SK-N-SH treated with all-trans-retinoic acid at 6 μM for 48 hours (cell line): ENCODE measurements at regions not wholly inside any gene's neighbourhood (a gene's known extent, or its start where the extent isn't known, plus 50 kb on each side); places are given as distances from the start of the nearest gene placed in this dataset.

Experiments used
- ATAC-seq: fragments of 200-7000 bp; cut with Tn5 transposase; 3 replicates; pipeline ENCODE4 v1.9.1; 2020; ENCODE audit warnings: mild to moderate bottlenecking, moderate library complexity
- ARNTL ChIP-seq: fragments of 450-650 bp; formaldehyde crosslinking; IDR thresholded peaks from 2 replicates; pipeline ENCODE4 v1.5.0; 2020; ENCODE audit warnings: low read depth, mild to moderate bottlenecking, moderate library complexity, borderline replicate concordance
- BACH2 ChIP-seq: fragments of 250-450 bp; sonication (Bioruptor Pico); IDR thresholded peaks from 2 replicates; pipeline ENCODE4 v1.9.0; 2021; ENCODE audit warnings: mild to moderate bottlenecking, borderline replicate concordance
- CSDC2 ChIP-seq: fragments of 250-450 bp; sonication (Bioruptor Pico); IDR thresholded peaks from 2 replicates; pipeline ENCODE4 v1.5.0; 2020; ENCODE audit warnings: mild to moderate bottlenecking, moderate library complexity
- ESRRG ChIP-seq: fragments of 250-450 bp; sonication (Bioruptor Pico); IDR thresholded peaks from 2 replicates; pipeline ENCODE4 v1.6.1; 2021; ENCODE audit warnings: mild to moderate bottlenecking
- GLIS3 ChIP-seq: fragments of 250-450 bp; sonication (Bioruptor Pico); IDR thresholded peaks from 2 replicates; pipeline ENCODE4 v1.5.0; 2020; ENCODE audit warnings: mild to moderate bottlenecking, moderate library complexity
- PPARA ChIP-seq: fragments of 250-450 bp; sonication (Bioruptor Pico); IDR thresholded peaks from 2 replicates; pipeline ENCODE4 v1.5.0; 2020; ENCODE audit warnings: mild to moderate bottlenecking, borderline replicate concordance
- SNAI2 ChIP-seq: fragments of 250-450 bp; sonication (Bioruptor Pico); IDR thresholded peaks from 2 replicates; pipeline ENCODE4 v1.5.0; 2020; ENCODE audit warnings: mild to moderate bottlenecking, moderate library complexity
- TCF4 ChIP-seq: fragments of 250-450 bp; sonication (Bioruptor Pico); IDR thresholded peaks from 2 replicates; pipeline ENCODE4 v1.8.0; 2021; ENCODE audit warnings: mild to moderate bottlenecking, moderate library complexity, borderline replicate concordance
- TOX ChIP-seq: fragments of 250-450 bp; sonication (Bioruptor Pico); IDR thresholded peaks from 2 replicates; pipeline ENCODE4 v1.8.0; 2021; ENCODE audit warnings: mild to moderate bottlenecking, moderate library complexity, borderline replicate concordance
- ZC3H10 ChIP-seq: fragments of 250-450 bp; sonication (Bioruptor Pico); IDR thresholded peaks from 2 replicates; pipeline ENCODE4 v1.5.1; 2021; ENCODE audit warnings: mild to moderate bottlenecking, moderate library complexity
- ZFP3 ChIP-seq: fragments of 250-450 bp; sonication (Bioruptor Pico); IDR thresholded peaks from 2 replicates; pipeline ENCODE4 v1.5.0; 2020; ENCODE audit warnings: mild to moderate bottlenecking, moderate library complexity
- ZNF565 ChIP-seq: fragments of 450-650 bp; formaldehyde crosslinking; conservative IDR thresholded peaks from 2 replicates; pipeline ENCODE4 v1.5.0; 2020; ENCODE audit warnings: low read depth, mild to moderate bottlenecking, moderate library complexity
- ZNF70 ChIP-seq: fragments of 450-650 bp; formaldehyde crosslinking; IDR thresholded peaks from 2 replicates; pipeline ENCODE4 v1.5.0; 2020; ENCODE audit warnings: mild to moderate bottlenecking, moderate library complexity
- TF ChIP-seq, protein P1 (sequence below): fragments of 250-450 bp; sonication (Bioruptor Pico); IDR thresholded peaks from 2 replicates; pipeline ENCODE4 v1.8.0; 2021; ENCODE audit warnings: low read depth, mild to moderate bottlenecking, moderate library complexity, borderline replicate concordance
- TF ChIP-seq, protein P2 (sequence below): fragments of 250-450 bp; sonication (Bioruptor Pico); IDR thresholded peaks from 2 replicates; pipeline ENCODE4 v1.5.1; 2020; ENCODE audit warnings: low read depth, mild to moderate bottlenecking, moderate library complexity
- TF ChIP-seq, protein P3 (sequence below): fragments of 250-450 bp; sonication (Bioruptor Pico); IDR thresholded peaks from 2 replicates; pipeline ENCODE4 v1.8.0; 2020; ENCODE audit warnings: mild to moderate bottlenecking, moderate library complexity, borderline replicate concordance
- TF ChIP-seq, protein P4 (sequence below): fragments of 250-450 bp; sonication (Bioruptor Pico); IDR thresholded peaks from 2 replicates; pipeline ENCODE4 v1.5.0; 2020; ENCODE audit warnings: mild to moderate bottlenecking, moderate library complexity
- TF ChIP-seq, protein P5 (sequence below): fragments of 250-450 bp; sonication (Bioruptor Pico); IDR thresholded peaks from 2 replicates; pipeline ENCODE4 v1.5.1; 2021; ENCODE audit warnings: mild to moderate bottlenecking, moderate library complexity

DNA sequence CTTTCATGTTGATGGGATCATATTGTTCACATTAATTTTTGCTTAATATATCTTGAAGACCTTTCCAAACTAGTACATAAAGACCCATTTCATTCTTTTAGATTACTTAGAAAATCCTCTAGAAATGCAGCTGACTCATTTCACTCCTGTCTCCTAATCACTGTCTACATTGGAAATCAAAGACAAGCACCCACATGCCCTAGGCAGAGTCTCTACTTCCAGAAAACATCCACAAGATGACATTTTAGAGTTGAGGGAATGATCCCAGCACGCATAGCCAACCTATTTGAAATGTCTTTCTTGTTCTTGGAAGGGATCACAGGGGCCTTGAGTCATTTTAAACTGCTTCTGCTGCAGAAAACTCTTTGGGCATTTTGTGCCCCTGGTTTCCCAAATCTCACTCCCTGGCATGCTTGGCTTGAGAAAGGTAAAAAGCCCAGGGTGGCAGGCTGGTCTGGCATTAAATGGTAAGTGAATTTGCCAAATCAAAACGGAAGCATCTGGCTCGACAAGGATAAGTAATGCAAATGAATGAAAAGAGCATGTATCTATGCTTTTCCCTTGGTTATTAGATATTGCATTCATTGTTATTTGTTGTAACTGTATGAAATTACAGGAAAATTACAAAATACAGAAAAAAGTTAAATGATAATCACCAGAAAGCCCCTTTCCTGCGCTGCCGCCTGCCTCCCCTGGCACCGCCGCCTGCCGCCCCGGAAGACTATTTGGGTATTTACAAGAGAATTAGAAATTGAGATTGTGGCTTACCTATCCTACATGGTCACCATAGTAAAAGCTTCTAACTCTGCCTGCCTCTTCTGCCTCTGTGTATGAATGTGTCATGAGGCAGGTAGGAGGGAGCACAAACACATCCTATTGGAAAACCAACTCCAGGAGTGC, 225.3 kb downstream of the PTEN start (continued):
- TF ChIP-seq TOX (CRISPR knock-in tag) (no peak), ZFP3 (CRISPR knock-in tag) (no peak), ZNF70 (CRISPR knock-in tag) (no peak), TCF4 (CRISPR knock-in tag) (no peak), CSDC2 (CRISPR knock-in tag) (no peak)

DNA sequence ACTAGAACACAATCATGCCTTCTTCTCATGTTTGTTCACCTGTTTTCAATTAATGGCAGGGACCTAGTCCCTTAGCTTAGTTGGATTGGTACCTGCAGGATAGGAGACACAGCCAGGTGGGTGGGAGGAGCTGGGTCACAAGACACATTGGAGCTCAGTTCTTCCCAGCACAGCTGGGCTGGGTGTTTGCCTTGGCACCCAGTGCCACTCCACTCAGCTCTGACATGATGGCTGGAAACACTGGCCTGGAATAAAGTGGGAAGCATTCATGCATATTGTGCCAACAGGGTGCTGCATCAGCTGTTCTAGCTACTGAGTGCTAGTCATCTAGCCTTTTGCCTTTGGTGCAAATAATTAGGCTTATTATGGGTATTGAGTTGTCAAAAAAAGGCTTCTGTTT, 226.1 kb downstream of the PTEN start:
- TF ChIP-seq, protein P1, sequence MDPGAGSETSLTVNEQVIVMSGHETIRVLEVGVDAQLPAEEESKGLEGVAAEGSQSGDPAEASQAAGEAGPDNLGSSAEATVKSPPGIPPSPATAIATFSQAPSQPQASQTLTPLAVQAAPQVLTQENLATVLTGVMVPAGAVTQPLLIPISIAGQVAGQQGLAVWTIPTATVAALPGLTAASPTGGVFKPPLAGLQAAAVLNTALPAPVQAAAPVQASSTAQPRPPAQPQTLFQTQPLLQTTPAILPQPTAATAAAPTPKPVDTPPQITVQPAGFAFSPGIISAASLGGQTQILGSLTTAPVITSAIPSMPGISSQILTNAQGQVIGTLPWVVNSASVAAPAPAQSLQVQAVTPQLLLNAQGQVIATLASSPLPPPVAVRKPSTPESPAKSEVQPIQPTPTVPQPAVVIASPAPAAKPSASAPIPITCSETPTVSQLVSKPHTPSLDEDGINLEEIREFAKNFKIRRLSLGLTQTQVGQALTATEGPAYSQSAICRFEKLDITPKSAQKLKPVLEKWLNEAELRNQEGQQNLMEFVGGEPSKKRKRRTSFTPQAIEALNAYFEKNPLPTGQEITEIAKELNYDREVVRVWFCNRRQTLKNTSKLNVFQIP (CRISPR knock-in tag): no peak
- ATAC-seq: no peak

DNA sequence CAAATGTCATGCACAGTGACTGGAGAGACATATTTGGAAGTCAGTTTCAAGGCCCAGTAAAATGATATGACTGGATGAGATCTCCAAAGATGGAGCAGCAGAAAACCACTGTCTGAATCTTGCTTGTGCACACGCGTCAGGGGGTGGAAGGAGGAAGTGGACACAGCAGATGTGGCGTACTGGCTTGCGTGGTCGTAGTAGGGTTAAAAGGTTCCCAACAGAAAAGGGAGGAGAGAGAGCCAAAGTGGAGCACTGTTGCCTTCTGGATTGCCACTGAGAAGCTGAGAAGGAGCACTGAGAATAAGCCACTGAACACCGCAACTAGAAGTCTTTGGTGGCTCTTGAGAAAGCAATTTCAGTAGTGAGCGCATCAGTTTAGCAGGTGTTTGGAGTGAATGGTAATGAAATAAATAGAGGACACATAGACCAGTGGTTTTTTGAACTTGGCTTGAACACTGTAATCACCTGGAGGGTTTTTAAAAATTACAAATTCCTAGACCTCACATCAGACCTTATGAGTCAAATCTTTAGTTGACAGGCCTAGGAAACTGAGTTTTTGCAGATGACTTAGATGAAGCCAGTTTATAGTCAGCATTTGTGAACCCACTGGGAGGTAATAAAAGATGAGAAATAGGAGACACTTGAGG, 227.3 kb downstream of the PTEN start:
- no peak for ATAC-seq
- TF ChIP-seq ZFP3 (CRISPR knock-in tag) (no peak), SNAI2 (no peak), GLIS3 (CRISPR knock-in tag) (no peak), ARNTL (CRISPR knock-in tag) (no peak), ZNF565 (CRISPR knock-in tag) (no peak)
- TF ChIP-seq, protein P1 (CRISPR knock-in tag): no peak

DNA sequence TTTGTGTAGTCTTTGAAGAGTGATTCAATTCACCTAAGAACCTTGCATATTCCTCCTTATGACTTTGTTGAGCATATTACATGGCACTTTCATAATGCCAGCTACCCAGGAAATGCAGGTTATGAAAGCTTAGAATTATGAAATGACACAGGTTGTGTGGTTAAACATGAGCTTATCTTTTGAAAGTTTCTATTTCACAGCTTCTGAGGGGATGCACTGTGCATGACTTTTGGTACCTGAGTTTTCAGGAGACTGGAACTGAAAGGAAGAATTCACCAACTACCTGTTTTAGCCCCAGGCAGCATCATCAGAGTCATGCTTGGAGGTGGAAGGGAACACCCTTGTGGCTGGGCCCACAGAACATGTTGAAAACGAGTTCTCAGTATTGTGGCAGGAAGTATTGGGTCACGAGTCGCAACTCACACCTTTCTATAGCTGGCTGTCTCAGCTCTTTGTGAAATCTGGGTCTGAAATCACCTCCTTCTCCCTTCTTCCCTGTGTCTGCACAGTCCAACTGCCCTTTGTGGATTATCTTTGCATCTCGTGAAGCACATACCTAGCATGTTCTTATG, 228.2 kb downstream of the PTEN start:
- ATAC-seq: no peak
- TF ChIP-seq ZC3H10 (CRISPR knock-in tag) (no peak), ZNF70 (CRISPR knock-in tag) (peak; percentile 31; the same call in 1 of the 2 replicates)
- TF ChIP-seq, all 23 proteins: peak for 1

DNA sequence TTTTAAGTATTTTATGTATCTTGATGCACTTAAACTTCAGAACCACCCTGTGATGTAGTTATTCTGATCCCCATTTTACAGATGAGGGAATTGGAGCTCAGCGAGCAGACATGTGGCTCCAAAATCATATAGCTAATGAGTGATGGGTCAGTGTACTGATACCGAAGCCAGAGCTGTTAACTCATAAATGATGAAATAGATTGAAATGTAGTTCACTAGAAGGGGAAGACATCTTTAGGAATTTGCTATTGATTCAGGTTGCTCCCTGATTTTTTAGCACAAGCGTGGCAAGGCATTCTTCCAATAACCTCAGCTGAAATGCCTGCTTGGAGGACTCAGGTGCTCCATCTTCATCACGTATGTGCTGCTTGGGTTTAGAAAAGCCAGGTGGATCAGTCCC, 228.8 kb downstream of the PTEN start:
- no peak for TF ChIP-seq ZFP3 (CRISPR knock-in tag)
- TF ChIP-seq, protein P2, sequence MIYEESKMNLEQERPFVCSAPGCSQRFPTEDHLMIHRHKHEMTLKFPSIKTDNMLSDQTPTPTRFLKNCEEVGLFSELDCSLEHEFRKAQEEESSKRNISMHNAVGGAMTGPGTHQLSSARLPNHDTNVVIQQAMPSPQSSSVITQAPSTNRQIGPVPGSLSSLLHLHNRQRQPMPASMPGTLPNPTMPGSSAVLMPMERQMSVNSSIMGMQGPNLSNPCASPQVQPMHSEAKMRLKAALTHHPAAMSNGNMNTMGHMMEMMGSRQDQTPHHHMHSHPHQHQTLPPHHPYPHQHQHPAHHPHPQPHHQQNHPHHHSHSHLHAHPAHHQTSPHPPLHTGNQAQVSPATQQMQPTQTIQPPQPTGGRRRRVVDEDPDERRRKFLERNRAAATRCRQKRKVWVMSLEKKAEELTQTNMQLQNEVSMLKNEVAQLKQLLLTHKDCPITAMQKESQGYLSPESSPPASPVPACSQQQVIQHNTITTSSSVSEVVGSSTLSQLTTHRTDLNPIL (CRISPR knock-in tag): no peak
- no peak for TF ChIP-seq SNAI2
- TF ChIP-seq, protein P3, sequence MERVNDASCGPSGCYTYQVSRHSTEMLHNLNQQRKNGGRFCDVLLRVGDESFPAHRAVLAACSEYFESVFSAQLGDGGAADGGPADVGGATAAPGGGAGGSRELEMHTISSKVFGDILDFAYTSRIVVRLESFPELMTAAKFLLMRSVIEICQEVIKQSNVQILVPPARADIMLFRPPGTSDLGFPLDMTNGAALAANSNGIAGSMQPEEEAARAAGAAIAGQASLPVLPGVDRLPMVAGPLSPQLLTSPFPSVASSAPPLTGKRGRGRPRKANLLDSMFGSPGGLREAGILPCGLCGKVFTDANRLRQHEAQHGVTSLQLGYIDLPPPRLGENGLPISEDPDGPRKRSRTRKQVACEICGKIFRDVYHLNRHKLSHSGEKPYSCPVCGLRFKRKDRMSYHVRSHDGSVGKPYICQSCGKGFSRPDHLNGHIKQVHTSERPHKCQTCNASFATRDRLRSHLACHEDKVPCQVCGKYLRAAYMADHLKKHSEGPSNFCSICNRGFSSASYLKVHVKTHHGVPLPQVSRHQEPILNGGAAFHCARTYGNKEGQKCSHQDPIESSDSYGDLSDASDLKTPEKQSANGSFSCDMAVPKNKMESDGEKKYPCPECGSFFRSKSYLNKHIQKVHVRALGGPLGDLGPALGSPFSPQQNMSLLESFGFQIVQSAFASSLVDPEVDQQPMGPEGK (CRISPR knock-in tag): no peak
- TF ChIP-seq ZNF70 (CRISPR knock-in tag): no peak
- TF ChIP-seq, protein P4, sequence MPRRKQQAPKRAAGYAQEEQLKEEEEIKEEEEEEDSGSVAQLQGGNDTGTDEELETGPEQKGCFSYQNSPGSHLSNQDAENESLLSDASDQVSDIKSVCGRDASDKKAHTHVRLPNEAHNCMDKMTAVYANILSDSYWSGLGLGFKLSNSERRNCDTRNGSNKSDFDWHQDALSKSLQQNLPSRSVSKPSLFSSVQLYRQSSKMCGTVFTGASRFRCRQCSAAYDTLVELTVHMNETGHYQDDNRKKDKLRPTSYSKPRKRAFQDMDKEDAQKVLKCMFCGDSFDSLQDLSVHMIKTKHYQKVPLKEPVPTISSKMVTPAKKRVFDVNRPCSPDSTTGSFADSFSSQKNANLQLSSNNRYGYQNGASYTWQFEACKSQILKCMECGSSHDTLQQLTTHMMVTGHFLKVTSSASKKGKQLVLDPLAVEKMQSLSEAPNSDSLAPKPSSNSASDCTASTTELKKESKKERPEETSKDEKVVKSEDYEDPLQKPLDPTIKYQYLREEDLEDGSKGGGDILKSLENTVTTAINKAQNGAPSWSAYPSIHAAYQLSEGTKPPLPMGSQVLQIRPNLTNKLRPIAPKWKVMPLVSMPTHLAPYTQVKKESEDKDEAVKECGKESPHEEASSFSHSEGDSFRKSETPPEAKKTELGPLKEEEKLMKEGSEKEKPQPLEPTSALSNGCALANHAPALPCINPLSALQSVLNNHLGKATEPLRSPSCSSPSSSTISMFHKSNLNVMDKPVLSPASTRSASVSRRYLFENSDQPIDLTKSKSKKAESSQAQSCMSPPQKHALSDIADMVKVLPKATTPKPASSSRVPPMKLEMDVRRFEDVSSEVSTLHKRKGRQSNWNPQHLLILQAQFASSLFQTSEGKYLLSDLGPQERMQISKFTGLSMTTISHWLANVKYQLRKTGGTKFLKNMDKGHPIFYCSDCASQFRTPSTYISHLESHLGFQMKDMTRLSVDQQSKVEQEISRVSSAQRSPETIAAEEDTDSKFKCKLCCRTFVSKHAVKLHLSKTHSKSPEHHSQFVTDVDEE: no peak
- TF ChIP-seq BACH2 (CRISPR knock-in tag): no peak
- TF ChIP-seq PPARA (CRISPR knock-in tag): no peak
- TF ChIP-seq, protein P5, sequence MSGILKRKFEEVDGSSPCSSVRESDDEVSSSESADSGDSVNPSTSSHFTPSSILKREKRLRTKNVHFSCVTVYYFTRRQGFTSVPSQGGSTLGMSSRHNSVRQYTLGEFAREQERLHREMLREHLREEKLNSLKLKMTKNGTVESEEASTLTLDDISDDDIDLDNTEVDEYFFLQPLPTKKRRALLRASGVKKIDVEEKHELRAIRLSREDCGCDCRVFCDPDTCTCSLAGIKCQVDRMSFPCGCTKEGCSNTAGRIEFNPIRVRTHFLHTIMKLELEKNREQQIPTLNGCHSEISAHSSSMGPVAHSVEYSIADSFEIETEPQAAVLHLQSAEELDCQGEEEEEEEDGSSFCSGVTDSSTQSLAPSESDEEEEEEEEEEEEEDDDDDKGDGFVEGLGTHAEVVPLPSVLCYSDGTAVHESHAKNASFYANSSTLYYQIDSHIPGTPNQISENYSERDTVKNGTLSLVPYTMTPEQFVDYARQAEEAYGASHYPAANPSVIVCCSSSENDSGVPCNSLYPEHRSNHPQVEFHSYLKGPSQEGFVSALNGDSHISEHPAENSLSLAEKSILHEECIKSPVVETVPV: no peak
- TF ChIP-seq ESRRG (CRISPR knock-in tag): no peak
- TF ChIP-seq, protein P1 (CRISPR knock-in tag): no peak
- no peak for ATAC-seq
